ENCODE measurements at regions not wholly inside any gene's neighbourhood (a gene's known extent, or its start where the extent isn't known, plus 50 kb on each side); places are given as distances from the start of the nearest gene placed in this dataset.
"Not testable (repeated sequence)": the region's sequence is repeated elsewhere in the genome, so short reads cannot be mapped to it uniquely, and the experiment has no call there.

DNA sequence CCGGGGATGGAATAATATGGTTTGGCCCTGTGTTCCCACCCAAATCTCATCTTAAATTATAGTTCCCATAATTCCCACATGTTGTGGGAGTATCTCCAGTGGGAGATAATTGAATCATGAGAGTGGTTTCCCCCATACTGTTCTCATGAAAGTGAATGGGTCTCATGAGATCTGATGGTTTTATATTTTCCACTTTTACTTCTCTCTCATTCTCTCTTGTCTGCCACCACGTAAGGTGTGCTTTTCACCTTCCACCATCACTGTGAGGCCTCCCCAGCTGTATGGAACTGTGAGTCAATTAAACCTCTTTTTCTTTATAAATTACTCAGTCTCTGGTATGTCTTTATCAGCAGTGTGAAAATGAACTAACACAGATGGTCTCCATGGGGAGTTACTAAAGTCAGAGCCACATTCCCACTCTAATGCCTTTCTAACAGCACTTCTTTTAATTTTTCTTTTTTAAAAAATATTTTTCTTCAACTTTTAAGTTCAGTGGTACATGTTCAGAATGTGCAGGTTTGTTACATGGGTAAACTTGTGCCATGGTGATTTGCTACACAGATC, 306.6 kb downstream of the DTHD1 start:
- Mint-ChIP-seq H3K4me1 (ENCODE audit: low read depth) (no peaks in the 10 kb centered on the region), H3K9me3 (peaks cover 31% of the 10 kb centered on the region), H3K4me3 (no peak overlapping the region), H3K27ac (no peak overlapping the region), H3K36me3 (ENCODE audit: low read depth) (no peaks in the 10 kb centered on the region), H3K27me3 (no peaks in the 10 kb centered on the region)
- intact Hi-C loops (cut with micrococcal nuclease): no loop called here

GRCh38 chr4:36590343-36590742, 308.9 kb downstream of the DTHD1 start:
- Mint-ChIP-seq H3K4me3 (no peak overlapping the region), H3K4me1 (ENCODE audit: low read depth) (no peaks in the 10 kb centered on the region), H3K36me3 (ENCODE audit: low read depth) (no peaks in the 10 kb centered on the region), H3K27ac (no peak overlapping the region), H3K27me3 (no peaks in the 10 kb centered on the region), H3K9me3 (peaks cover 32% of the 10 kb centered on the region)
- intact Hi-C loops (cut with micrococcal nuclease): no loop called here

DNA sequence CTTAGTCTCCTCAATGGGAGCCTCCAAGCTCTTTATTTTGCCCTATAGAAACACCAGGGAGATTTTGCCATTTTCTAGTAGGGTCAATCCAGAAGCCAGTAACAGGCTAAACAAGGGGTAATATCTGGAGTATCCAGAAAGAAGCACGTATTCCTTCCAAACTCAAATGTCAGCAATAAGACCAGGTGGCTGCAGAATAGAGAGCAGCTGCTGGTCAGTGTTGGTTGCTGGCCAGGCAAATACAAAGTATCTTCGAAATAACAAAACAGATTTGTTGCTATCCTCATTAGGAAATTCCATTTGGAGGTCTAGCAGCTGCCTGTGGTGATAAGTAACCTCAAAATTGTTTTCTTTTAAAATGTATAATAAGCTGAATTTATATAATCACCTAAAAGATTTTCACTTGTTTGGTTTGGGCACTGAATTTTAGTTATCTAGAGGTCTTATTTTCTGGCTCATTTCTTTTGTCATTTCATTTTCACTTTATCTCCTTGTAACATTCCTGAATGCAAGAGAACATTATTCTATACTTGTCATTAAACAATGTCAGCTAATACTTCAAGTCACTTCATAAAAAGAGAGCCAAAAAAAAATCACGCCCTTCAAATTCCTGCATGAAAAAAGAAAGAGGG, 320.6 kb downstream of the DTHD1 start:
- no peak overlapping the region for H3K27ac Mint-ChIP-seq
- H3K4me3 Mint-ChIP-seq: no peak overlapping the region
- H3K4me1 Mint-ChIP-seq (ENCODE audit: low read depth): no peaks in the 10 kb centered on the region
- intact Hi-C loops (cut with micrococcal nuclease): no loop called here
- no peaks in the 10 kb centered on the region for H3K27me3 Mint-ChIP-seq
- no peaks in the 10 kb centered on the region for H3K36me3 Mint-ChIP-seq (ENCODE audit: low read depth)
- no peaks in the 10 kb centered on the region for H3K9me3 Mint-ChIP-seq

GRCh38 chr4:36609661-36610060, 328.2 kb downstream of the DTHD1 start:
- no peaks in the 10 kb centered on the region for H3K36me3 Mint-ChIP-seq (ENCODE audit: low read depth)
- H3K9me3 Mint-ChIP-seq: peaks cover 25% of the 10 kb centered on the region
- H3K4me1 Mint-ChIP-seq (ENCODE audit: low read depth): no peaks in the 10 kb centered on the region
- intact Hi-C loops (cut with micrococcal nuclease): no loop called here
- no peak overlapping the region for H3K4me3 Mint-ChIP-seq
- H3K27me3 Mint-ChIP-seq: no peaks in the 10 kb centered on the region
- no peak overlapping the region for H3K27ac Mint-ChIP-seq

DNA sequence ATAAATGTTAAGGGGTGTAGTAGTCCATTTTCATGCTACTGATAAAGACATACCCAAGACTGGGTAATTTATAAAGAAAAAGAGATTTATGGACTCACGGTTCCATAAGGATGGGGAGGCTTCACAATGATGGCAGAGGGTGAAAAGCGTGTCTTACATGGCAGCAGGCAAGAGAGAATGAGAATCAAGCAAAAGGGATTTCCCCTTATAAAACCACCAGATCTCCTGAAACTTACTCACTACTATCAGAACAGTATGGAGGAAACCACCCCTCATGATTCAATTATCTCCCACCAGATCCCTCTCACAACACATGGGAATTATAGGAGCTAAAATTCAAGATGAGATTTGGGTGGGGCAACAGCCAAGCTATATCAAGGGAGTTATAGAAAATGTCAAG, 329.2 kb downstream of the DTHD1 start:
- Mint-ChIP-seq H3K9me3 (peaks cover 26% of the 10 kb centered on the region), H3K27me3 (no peaks in the 10 kb centered on the region), H3K4me3 (no peak overlapping the region), H3K4me1 (ENCODE audit: low read depth) (no peaks in the 10 kb centered on the region), H3K36me3 (ENCODE audit: low read depth) (no peaks in the 10 kb centered on the region), H3K27ac (no peak overlapping the region)
- intact Hi-C loops (cut with micrococcal nuclease): no loop called here

GRCh38 chr4:36613142-36613541, 331.7 kb downstream of the DTHD1 start:
- H3K27me3 Mint-ChIP-seq; intact Hi-C loops (cut with micrococcal nuclease); H3K36me3 Mint-ChIP-seq (ENCODE audit: low read depth); H3K27ac Mint-ChIP-seq; H3K4me3 Mint-ChIP-seq; H3K4me1 Mint-ChIP-seq (ENCODE audit: low read depth): not testable (repeated sequence)
- peaks cover 39% of the 10 kb centered on the region for H3K9me3 Mint-ChIP-seq

DNA sequence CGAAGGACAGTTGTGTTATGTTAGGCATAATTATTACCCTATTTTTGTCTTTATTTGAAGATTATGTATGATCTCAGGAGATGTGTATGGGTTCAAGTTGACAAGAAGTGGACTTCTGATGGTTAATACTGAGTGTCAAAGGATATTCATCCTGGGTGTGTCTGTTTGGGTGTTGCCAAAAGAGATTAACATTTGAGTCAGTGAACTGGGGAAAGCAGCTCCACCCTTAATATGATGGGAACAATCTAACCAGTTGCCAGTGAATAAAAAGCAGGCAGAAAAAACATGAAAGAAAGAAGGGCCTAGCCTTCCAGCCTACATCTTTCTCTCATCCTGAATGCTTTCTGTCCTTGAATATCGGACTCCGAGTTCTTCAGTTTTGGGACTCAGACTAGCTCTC, 332.6 kb downstream of the DTHD1 start:
- peaks cover 39% of the 10 kb centered on the region for H3K9me3 Mint-ChIP-seq
- intact Hi-C loops (cut with micrococcal nuclease): no loop called here

DNA sequence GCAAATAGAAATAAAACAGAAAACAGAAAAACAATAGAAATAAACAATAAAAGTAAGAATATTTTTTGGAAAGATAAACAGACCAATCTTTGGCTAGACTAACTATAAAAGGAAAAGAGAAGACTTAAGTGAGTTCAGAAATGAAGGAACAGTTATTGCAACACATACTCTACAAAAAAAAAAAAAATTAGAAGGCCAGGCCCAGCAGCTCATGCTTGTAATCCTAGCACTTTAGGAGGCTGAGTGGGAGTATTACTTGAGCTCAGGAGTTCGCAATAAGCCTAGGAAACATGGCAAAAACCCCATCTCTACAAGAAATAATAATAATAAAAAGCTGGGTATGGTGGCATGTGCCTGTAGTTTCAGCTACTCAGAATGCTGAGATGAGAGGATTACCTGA, 336.7 kb downstream of the DTHD1 start:
- peaks cover 19% of the 10 kb centered on the region for H3K9me3 Mint-ChIP-seq
- H3K27ac Mint-ChIP-seq: no peak overlapping the region

More for the DNA sequence above, 332.6 kb downstream of the DTHD1 start:
- H3K36me3 Mint-ChIP-seq (ENCODE audit: low read depth): no peaks in the 10 kb centered on the region
- H3K27ac Mint-ChIP-seq: no peak overlapping the region
- H3K4me1 Mint-ChIP-seq (ENCODE audit: low read depth): no peaks in the 10 kb centered on the region
- H3K4me3 Mint-ChIP-seq: no peak overlapping the region
- H3K27me3 Mint-ChIP-seq: no peaks in the 10 kb centered on the region

DNA sequence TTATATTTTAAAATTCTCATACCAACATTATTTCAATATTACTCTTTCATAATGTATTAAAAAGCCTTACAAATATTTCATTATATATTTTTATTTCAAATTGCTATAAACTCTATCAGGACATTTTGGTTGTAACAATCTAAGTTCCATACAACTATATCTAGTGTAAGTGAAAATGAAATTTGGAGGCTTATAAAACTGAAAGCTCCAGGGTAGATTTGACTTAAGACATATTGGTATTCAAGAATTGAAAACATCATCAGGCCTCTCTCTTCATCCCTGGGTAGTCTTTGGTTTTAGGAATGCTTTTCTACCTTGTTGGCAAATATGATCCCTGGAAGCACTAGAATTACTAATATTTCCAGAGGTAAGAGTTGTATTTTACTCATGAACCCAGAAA, 342.6 kb downstream of the DTHD1 start:
- H3K4me1 Mint-ChIP-seq (ENCODE audit: low read depth): no peaks in the 10 kb centered on the region
- no peak overlapping the region for H3K27ac Mint-ChIP-seq
- H3K4me3 Mint-ChIP-seq: no peak overlapping the region
- H3K9me3 Mint-ChIP-seq: peaks cover 9% of the 10 kb centered on the region
- no peaks in the 10 kb centered on the region for H3K36me3 Mint-ChIP-seq (ENCODE audit: low read depth)
- intact Hi-C loops (cut with micrococcal nuclease): no loop called here
- H3K27me3 Mint-ChIP-seq: no peaks in the 10 kb centered on the region

More for the DNA sequence above, 336.7 kb downstream of the DTHD1 start:
- no peak overlapping the region for H3K4me3 Mint-ChIP-seq
- H3K36me3 Mint-ChIP-seq (ENCODE audit: low read depth): no peaks in the 10 kb centered on the region
- intact Hi-C loops (cut with micrococcal nuclease): no loop called here
- no peaks in the 10 kb centered on the region for H3K27me3 Mint-ChIP-seq
- H3K4me1 Mint-ChIP-seq (ENCODE audit: low read depth): no peaks in the 10 kb centered on the region

GRCh38 chr4:36638273-36638811, 356.9 kb downstream of the DTHD1 start:
- no peaks in the 10 kb centered on the region for H3K9me3 Mint-ChIP-seq
- no peak overlapping the region for H3K27ac Mint-ChIP-seq
- H3K4me3 Mint-ChIP-seq: no peak overlapping the region
- H3K36me3 Mint-ChIP-seq (ENCODE audit: low read depth): no peaks in the 10 kb centered on the region
- H3K27me3 Mint-ChIP-seq: no peaks in the 10 kb centered on the region
- H3K4me1 Mint-ChIP-seq (ENCODE audit: low read depth): no peaks in the 10 kb centered on the region
- intact Hi-C loops (cut with micrococcal nuclease): no loop called here

- H3K9me3 Mint-ChIP-seq: no peaks in the 10 kb centered on the region
- intact Hi-C loops (cut with micrococcal nuclease): no loop called here
- H3K27me3 Mint-ChIP-seq: no peaks in the 10 kb centered on the region
- H3K4me3 Mint-ChIP-seq: no peak overlapping the region
- no peaks in the 10 kb centered on the region for H3K36me3 Mint-ChIP-seq (ENCODE audit: low read depth)
- no peaks in the 10 kb centered on the region for H3K4me1 Mint-ChIP-seq (ENCODE audit: low read depth)
- H3K27ac Mint-ChIP-seq: no peak overlapping the region
Observed at GRCh38 chr4:36640876-36641275, 359.5 kb downstream of the DTHD1 start.

- no peaks in the 10 kb centered on the region for H3K4me1 Mint-ChIP-seq (ENCODE audit: low read depth)
- intact Hi-C loops (cut with micrococcal nuclease): no loop called here
- H3K4me3 Mint-ChIP-seq: no peak overlapping the region
- no peaks in the 10 kb centered on the region for H3K27me3 Mint-ChIP-seq
- no peaks in the 10 kb centered on the region for H3K36me3 Mint-ChIP-seq (ENCODE audit: low read depth)
- H3K9me3 Mint-ChIP-seq: no peaks in the 10 kb centered on the region
- H3K27ac Mint-ChIP-seq: no peak overlapping the region
Observed at GRCh38 chr4:36651253-36651652, 369.8 kb downstream of the DTHD1 start.

DNA sequence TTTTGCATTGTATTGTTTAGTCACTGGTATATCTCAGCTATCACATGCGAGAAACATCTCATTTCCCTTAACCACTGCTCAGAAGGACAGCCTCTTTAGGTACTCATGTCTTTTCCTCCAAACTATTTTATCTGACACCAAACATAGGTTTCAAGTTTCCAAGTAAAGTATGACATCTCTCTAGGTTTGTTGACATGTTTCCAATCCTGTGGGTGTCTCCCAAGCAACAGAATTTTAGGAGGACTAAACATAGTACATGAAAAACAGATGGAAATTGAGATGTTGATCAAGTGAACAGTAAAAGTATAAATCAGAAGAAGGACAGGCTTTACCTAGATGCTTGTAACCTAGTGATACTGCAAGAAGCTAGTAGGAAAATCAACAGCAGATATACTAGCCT, 371.4 kb downstream of the DTHD1 start:
- Mint-ChIP-seq H3K9me3 (peaks cover 9% of the 10 kb centered on the region), H3K4me1 (ENCODE audit: low read depth) (no peaks in the 10 kb centered on the region), H3K27me3 (no peaks in the 10 kb centered on the region), H3K4me3 (no peak overlapping the region), H3K27ac (no peak overlapping the region), H3K36me3 (ENCODE audit: low read depth) (no peaks in the 10 kb centered on the region)
- intact Hi-C loops (cut with micrococcal nuclease): no loop called here

DNA sequence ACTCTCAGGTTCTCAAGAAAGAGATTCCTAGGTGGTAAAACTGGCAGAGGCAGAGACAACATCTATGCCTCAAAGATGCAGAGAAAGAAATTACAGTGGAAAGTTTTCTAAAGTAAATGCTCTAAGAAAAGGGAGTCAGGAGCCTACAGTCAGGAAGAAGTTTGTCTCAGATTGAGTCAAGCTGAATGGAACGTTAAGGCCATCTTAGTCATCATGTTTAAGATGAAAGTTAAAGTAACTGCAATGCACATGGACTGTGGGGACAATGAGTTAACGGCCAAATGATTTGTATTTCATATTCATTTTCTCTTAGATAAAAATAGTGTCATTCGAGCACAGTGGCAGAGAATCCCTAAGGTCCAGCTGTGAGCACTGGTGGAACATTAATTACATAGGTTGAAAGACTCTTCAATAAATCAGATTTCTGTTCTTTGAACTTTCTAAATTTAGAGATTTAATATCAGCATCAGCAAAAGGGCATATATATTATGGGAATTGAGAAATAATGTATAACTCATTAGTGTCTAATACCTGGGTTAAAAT, 384.6 kb downstream of the DTHD1 start:
- intact Hi-C loops (cut with micrococcal nuclease): no loop called here
- H3K4me1 Mint-ChIP-seq (ENCODE audit: low read depth): no peaks in the 10 kb centered on the region
- no peaks in the 10 kb centered on the region for H3K9me3 Mint-ChIP-seq
- no peak overlapping the region for H3K27ac Mint-ChIP-seq
- no peak overlapping the region for H3K4me3 Mint-ChIP-seq
- H3K27me3 Mint-ChIP-seq: no peaks in the 10 kb centered on the region
- H3K36me3 Mint-ChIP-seq (ENCODE audit: low read depth): no peaks in the 10 kb centered on the region

DNA sequence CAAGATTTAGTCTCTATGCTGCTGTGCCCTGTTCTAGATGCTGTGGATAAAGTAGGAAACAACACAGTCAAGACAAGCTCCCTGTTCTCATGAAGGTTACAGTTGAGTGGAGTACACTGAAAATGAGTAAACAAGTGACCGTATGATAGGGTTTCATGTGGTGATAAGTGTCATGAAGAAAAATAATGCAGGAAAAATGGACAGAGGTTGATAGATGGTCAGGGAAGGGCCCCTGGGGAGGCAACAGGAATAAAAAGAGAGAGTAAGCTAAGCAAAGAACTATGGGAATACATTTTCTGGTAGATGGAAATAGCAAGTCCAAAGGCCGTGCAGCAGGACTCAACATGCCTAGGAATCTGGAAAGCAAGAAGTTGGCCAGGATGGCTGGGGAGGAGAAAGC, 394.0 kb downstream of the DTHD1 start:
- Mint-ChIP-seq H3K4me1 (ENCODE audit: low read depth) (no peaks in the 10 kb centered on the region), H3K4me3 (no peak overlapping the region), H3K9me3 (peaks cover 6% of the 10 kb centered on the region), H3K36me3 (ENCODE audit: low read depth) (no peaks in the 10 kb centered on the region), H3K27ac (no peak overlapping the region), H3K27me3 (no peaks in the 10 kb centered on the region)
- intact Hi-C loops (cut with micrococcal nuclease): no loop called here
